Fibroblast of skin of right quadriceps (primary cell): ENCODE measurements at regions not wholly inside any gene's neighbourhood (a gene's known extent, or its start where the extent isn't known, plus 50 kb on each side); places are given as distances from the start of the nearest gene placed in this dataset.

Source experiments
- DNase-seq: peaks from one replicate; pipeline ENCODE4 v3.0.0-alpha.2; 2013

DNA sequence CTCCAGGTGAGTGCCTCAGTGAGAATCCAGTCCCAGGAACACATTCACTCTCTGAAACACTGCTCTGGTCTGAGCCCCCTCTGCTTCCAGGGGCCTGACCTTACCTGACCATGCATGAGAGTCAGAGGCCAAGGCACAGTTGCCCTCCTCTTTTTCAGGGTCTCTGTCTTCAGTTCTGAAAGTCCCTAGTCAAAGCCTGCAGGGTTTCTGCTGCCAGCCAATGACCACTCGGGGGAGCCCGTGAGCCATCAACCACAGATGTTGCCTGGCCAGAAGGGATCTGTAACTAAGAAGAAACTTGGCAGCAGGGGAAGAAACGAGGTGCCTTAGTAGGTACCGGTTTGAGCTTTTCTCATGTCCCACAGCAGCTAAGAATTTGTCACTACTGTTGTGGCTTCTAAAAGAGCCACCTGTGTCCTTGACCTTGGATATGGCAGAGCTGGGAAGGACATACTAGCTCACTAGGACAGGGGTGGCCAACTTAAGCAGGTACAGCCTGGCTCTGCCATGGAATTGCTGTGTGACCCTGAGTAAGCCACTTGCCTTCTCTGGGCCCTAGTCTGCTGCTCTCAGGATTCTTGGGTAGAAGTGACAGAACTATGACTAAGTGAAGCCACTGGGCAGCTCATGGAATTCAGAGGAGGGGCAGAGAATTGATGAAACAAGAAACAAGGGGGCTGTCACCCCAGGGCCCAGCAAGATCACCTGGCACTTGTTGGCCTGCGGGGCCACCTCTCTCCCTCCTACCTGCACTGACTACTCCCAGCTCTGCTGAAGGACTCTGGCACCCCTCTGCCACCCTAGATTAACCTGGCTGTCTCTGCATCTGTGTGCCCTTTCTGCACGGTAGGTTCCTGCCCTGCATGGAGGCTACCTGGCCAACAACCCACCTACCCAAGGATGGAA is 83.8 kb upstream of the GPR26 start:
- peak; percentile 61 for DNase-seq

DNA sequence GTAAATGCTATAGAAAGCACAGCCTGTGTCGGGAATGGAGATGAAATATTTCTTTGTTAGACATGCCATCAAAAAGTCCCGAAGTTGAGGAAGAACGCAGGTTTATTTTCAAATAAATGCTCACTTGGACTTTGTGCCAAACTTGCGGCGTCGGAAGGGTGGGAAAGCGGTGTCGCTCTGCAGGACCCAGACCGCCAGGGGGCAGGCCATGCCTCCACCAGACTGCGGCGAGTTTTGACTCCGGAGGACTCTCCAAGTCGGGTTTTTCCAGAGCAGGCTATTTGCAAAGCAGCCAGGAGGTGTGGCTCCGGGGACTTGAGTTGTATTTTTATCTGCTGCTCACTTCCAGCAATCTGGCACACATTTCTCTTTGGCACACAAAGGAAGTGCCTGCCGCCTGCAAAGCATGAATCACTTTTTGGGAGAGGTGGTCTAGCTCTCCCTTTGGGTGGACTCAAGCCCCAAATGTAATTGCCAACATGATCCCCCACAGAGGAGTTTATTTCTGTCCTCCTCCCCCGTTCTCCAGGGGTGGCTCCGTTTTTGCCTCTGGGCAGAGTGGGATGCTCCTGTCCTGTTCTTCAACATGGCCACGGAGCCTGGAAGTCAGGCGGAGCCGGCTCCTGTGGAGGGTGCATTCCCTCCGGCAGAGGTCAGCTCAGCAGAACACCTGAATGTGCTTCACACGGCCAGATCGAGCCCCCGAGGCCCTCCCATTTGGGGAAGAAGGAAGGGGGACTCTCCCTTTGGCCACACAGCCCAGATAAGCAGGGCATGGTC is 82.3 kb upstream of the GPR26 start:
- peak; percentile 82 for DNase-seq

DNA sequence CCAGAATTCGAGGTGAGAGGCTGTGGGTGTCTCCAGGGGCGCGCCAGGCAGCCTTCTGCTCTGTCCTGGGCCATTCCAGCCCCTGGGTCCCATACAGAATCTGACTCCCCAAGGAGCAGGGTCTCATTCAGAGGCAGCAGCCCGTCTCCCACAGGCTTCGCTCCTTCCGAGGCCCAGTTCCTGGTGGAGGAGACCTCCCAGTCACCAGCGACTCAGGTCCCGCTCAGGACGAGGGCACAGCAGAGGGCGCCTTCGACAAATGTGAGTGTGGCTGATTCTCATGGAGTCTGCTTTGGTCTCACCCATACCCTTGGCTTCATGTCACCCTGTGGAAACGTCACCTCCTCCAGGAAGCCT is 81.8 kb upstream of the GPR26 start:
- DNase-seq: no peak

DNA sequence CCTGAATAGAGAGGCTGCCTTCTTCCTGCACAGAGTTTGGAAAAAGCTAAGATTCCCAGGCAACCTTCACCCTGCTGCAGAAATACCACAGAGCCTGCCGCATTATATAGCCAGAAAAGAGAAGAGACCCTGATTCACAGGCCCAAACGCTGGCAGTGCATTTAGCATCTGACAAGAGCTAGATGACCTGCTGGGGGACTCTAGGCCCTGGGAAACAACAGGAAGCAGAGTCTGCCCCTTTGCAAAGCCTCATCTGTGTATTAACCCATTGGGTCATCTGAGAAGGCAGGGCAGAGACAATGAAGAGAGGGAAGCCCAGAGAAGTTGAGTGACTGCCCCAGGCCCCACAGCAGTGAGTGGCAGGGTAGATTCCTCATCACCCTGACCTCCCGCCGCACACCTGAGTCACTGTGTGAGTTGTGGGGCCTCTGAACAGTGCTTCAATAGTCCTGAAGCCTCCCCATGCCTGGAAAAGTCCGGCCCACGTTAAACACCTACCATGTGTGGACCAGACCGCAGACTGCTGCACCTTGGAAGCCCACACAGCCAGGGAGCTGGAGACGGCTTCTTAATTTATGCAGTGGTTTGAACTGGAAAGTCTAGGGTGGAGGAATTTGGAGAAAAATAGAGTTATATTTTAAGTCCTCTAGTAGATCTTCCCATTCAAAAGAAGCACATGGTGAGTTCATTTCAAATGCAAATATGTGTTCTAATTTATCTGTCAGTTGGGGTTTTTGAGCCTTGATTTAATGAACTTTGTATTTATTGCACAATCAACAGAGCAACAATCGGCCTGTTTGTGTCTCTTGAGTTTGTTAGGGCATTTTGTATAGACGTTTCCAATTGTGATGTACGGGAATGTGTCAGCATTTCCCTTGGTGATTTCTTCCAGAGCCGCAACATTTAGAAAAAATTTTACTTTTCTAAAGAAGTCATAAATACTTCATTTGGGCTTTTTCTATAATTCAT is 80.4 kb upstream of the GPR26 start:
- no peak for DNase-seq

DNA sequence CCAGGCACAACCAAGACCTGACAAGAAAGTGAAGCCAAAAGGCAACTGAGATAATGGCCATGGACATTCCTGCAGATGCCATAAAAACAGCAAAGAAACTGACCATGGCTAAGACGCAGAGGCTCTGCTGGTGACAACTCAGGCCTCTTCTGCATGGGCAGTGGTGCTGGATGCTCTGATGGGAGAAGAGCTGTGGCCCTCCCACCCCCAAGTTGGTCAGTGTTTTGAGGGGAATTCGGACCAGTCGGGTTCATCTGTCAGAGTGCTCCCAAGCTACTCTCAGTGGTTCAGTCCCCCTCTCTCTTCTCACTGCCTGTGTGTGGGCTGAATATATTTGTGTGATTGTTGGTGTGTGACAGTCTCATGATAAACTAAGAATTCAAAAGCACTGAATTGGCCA is 79.0 kb upstream of the GPR26 start:
- DNase-seq: no peak

DNA sequence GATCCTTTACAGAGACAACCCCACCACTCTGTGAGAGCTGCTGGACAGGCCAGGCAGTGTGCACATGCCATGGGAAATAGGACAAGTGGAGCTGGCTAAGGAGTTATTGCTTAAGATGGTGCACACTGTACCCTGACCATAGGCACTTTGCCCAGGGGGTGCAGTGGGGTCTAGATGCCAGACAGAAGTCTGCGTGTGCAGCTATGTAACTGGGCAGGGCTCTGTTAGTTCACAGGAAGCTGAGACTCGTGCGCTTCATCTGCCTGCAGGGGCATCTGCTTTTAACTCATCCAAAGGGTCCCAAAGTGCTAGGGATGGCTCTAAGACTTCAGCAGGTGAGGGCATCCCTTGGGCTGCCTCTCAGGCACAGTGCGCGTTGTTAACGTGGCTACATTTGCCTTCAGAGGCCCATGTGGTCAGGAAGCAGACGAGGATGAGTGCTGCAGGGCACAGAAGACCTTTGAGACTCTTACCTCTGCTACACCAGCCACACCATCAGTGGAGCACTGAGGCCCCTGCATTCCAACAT is 77.7 kb upstream of the GPR26 start:
- no peak for DNase-seq

DNA sequence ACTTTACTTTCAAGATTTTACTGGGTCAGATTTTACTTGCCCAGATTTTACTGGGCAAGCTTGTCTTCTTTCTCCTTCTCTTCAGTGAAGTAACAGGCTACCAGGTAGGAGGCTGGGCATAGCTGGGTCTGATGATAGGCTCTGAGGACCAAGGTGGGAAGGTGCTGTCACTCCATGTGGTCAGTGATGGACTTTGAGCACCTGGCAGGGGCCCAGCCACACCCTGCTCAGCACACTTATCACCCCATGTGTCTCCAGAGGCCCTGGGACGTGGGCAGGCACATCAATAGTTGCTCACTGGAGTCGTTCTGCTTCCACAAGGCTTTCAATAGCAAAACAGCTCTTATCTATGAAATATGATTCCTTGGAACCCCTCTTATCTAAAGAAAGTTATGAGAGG is 70.5 kb upstream of the GPR26 start:
- DNase-seq: no peak

DNA sequence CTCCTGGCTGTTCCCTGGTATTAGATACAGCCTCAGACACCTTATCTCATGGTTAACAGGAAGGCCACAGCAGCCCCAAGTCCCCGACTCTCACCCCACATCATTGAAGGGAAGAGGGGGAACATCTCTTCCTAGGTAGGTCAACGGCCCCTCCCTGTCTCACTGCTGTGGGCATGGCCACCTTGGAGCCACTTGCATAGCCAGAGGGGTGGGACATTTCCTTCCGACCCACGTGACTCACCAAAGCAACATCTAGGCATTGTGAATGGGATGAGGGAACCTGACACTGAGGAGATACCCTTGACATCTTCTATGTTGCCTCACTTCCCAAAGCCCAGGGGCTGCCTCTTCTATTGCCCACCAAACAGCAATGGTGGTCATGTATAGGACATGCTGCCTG is 68.5 kb upstream of the GPR26 start:
- no peak for DNase-seq

DNA sequence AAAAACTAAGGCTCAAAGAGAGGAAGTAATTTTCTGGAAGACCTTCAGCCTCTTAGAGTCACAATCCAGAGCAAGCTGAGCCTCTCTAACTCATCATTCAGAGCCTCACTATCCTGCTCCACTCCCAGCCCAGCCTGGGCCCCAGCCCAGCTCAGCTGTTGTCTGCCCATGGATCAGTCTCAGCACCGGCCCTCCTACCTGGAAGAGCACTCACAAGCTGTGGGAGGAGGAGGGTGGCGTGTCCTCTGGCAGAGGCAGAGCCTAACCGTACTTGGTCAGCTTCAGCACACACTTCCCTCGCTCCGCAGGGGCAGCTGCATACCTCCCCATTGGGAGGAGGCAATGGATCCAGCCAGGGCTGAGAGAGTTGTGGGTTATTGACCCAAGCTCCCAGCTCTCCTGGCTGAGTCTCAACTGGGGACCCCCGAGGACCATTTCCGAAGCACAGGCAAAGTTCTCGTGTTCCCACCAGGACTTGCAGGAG is 66.7 kb upstream of the GPR26 start:
- DNase-seq: no peak

DNA sequence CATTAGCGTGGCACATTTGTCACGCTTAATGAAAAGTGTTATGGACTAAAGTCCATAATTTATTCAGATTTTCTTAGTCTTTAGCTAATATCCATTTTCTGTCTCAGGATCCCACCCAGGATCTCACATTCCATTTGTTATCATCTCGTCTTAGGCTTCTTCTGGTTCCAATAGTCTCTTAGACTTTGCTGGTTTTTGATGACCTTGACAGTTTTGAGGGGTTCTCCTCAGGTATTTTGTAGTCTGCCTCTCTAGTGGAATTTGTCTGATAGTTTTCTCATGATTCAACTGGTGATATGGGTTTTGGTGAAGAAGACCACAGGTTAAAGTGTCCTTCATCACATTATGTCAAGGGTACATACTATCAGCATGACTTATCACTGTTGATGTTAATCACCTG is 66.0 kb upstream of the GPR26 start:
- no peak for DNase-seq

DNA sequence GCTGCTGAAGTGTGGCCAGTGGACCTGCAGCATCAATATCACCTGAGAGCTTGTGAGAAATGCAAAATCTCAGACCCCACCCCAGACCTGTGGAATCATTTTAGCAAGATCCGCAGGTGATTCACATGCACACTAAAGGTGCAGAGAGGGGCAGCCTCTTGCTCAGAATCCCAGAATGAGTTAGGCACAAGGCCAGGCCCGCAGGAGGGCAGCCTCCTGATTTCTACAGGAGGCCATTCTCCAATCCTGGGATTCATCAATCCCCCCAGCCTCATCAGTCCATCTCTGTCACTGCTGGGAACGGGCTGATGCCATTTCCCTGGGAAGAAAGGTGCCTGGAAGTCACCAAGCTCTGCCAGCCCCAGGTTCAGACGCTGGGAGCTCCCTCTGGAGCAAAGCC is 63.0 kb upstream of the GPR26 start:
- no peak for DNase-seq

DNA sequence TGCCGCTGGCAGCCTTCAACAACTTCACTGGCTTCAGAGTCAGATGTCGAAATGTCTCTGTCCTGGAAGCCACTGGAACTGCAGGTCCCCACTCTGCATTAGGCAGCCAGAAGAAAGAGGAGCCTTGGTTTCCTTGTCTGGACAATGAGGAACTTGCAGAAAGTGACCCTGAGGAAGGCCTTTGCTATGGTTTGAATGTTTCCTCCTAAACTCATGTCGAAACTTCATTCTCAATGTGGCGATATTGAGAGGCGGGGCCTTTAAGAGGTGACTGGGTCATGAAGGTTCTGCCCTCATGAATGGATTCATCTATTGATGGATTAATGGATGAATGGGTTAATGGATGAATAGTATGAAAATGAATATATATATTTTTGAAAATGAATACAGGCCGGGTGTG is 61.6 kb upstream of the GPR26 start:
- DNase-seq: no peak

DNA sequence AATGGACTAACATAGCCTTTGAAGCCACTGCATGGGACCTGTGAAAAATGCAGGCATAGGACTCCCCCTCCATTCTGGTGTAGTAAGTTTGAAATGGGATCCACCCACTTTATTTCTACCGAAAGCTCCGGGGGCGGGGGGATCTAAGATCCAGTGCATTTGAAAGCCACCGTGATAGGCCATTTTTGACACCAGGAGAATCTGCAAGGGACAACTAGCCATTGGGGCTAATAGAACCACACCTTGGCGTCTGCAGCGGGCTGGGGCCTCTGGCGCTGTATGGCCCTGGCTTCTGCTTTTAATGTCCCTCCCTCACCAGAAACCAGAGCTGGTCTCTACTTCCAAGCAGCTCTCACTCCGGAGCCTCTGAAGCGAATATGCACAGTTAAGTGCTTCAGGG is 60.1 kb upstream of the GPR26 start:
- no peak for DNase-seq

DNA sequence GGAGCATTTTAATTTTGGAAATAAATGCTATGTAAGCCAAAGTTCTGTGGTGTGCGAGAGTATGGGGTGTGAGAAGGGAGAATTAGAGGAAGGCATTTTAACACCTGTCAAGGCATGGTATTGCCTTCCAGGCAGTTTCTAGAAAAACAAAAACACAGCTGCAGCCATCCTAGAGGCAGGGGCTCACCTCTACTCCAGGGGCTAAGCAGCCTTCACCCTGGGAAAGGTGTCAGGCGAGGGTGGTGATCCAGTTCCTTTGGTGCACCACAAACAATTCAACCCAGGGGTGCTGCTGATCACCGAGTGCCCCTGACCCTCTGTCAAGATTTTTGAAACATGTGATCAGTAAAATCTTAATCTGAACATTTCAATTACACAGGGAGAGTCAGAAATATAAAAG is 59.2 kb upstream of the GPR26 start:
- no peak for DNase-seq

DNA sequence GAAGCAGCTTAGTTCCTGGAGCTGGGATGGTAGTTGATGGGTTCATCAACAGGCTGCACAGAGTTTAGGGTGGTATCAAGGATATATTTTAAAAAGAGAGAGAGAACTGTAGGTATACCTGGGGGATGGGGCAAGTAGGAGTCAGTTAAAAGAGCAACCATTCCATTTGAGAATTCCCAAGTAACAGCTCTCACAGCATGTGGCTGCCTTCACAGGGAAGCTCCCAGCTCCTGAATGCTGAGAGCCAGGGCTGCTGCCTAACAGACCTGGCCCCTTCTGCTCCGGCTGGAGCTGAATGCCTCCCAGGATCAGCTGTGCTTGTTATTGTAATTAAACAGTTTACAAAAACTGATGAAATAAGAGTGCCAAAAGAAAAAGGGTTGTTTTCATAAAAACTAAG is 58.8 kb upstream of the GPR26 start:
- DNase-seq: no peak

DNA sequence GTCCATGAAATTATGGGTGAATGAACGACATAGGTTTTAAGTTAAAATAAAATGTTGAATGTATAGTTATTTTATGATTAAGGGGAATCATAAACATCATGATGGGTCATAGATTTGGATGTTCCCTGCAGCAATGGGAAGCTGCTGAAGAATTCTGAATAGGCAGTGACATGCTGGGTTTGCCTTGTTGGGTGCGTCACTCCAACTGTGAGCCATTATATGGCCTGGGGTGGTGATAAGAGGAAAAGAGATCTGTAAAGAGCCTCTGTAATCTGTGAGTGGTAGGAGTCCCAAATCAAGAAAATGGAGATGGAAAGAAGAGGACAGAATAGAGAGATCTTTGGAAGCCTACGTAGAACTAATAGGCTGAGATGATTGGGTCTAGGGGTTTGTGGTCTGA is 58.1 kb upstream of the GPR26 start:
- DNase-seq: no peak

DNA sequence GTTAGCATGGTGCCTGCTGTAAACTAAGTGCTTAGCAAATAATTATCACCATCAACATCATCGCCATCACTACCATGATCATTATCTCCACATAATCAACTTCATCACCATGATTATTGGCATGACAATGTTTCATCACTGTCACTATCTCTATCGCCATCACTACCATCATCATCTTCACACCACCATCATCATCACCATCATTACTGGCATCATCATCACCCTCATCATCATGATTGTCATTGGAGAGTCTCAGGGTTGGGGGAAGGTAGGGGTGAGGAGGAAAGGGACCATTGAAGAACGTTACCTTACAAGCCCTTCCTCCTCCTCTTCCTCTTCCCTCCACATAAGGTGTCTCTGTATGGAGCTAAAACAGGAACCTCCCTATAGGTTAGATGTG is 54.9 kb upstream of the GPR26 start:
- DNase-seq: no peak

DNA sequence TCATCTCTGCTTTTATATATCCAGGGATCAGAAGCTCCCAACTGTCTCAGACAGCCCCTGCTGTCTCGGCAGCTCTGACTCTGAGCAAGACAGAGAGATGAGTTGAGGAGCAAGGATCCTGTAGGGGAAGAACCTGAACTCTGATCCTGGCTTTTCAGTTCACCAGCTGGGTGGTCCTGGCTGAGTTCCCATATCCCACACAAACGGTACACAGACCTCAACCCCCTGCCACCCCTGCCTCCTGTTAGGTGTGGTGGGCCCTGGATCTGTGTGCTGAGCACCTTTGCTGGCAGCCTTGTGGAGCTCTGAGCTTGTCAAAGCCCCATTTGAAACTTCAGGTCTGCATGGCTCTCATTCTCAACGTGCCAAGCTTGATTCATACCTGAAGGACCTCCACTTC is 54.3 kb upstream of the GPR26 start:
- DNase-seq: no peak

DNA sequence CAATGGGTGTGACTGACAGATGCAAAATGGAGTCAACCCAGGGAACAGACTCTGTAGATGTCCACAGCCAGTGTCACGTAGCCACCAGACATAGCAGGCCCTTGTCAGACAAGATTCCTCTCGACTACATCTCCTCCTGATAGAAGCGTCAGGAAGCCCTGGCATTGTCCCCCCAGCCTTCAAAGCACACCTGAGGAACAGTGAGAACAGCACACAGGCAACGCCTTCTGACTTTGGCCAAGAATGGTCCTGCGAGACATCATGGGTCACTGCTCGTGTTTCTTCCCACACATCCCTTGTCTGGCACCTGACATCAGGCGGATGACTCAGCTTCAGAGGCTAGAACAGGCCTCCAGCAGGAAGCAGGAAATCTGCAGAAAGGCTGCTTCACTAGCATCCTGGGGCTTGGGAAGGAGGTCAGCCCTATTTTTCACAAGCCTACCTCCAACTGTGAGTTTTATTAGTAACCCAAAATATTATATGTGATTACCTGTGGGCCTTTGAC is 52.8 kb upstream of the GPR26 start:
- DNase-seq: no peak

DNA sequence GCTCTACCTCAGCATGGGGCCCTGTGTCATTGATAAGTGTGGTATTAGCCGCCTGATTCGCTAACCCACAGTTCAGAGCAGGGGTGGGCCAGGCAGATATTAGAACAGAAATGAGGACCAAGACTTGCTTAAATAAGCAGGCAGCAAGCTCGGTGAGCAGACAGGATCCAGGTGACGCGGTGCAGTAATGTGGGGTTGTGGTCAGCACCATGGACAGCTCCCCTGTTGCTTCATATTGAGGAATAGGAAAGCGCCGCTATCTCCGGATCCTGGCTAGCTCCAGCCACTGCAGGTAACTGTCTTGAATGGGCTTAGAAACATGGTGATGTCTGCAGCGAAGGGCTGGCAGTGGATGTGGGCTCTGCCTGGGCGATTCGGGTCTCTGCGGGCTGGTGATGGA is 51.3 kb upstream of the GPR26 start:
- DNase-seq: peak; percentile 52
